DND-41 (cell line): ENCODE measurements at regions not wholly inside any gene's neighbourhood (a gene's known extent, or its start where the extent isn't known, plus 50 kb on each side); places are given as distances from the start of the nearest gene placed in this dataset.

ENCODE experiments used
- EZH2 ChIP-seq: IDR thresholded peaks from 3 replicates; pipeline ENCODE4 v1.6.1; 2012; ENCODE audit warnings: borderline replicate concordance, low read depth, mild to moderate bottlenecking, moderate library complexity, low read length, inconsistent platforms; ENCODE audit not compliant: severe bottlenecking
- TF ChIP-seq, protein P1 (sequence below): IDR thresholded peaks from 2 replicates; pipeline ENCODE4 v1.5.1; 2012; ENCODE audit warnings: borderline replicate concordance, low read length, moderate library complexity, mild to moderate bottlenecking; ENCODE audit not compliant: poor library complexity, severe bottlenecking; ENCODE audit errors: extremely low read depth

DNA sequence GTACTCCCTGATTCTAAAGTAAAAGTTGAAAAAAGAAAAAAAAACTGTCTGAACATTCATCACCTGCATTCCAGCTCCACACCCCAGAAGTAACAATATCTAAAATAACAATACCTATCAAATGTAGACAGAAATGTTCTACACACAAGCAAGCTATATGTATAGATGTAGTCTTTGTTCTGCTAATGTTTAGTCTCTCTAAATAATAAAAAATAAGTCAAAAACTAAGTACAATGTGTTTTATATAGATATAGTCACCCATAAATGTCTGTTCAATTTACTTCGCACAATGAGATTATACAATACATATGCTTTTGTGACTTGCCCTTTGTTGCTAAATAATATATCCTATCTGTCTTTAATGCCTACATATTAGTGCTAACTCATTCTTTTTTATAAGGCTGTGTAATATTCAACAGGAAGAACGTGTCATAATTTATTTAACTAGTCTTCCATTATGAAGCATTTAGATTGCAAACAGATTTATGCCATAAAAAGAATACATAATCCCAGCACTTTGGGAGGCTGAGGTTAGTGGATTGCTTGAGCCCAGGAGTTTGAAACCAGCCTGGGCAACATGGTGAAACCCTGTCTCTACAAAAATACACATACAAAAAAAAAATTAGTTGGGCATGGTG lies 216.2 kb upstream of the ZNF217 start:
- TF ChIP-seq, protein P1, sequence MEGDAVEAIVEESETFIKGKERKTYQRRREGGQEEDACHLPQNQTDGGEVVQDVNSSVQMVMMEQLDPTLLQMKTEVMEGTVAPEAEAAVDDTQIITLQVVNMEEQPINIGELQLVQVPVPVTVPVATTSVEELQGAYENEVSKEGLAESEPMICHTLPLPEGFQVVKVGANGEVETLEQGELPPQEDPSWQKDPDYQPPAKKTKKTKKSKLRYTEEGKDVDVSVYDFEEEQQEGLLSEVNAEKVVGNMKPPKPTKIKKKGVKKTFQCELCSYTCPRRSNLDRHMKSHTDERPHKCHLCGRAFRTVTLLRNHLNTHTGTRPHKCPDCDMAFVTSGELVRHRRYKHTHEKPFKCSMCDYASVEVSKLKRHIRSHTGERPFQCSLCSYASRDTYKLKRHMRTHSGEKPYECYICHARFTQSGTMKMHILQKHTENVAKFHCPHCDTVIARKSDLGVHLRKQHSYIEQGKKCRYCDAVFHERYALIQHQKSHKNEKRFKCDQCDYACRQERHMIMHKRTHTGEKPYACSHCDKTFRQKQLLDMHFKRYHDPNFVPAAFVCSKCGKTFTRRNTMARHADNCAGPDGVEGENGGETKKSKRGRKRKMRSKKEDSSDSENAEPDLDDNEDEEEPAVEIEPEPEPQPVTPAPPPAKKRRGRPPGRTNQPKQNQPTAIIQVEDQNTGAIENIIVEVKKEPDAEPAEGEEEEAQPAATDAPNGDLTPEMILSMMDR = no peak
- TF ChIP-seq EZH2 = no peak
